ENCODE measurements at regions not wholly inside any gene's neighbourhood (a gene's known extent, or its start where the extent isn't known, plus 50 kb on each side); places are given as distances from the start of the nearest gene placed in this dataset.

- no peak for TF ChIP-seq CTCF (IDR thresholded peaks at IDR 0.05; ENCODE audit: low read depth, low read length, missing input control)
- TF ChIP-seq REST (IDR thresholded peaks at IDR 0.05), result no peak
- no peak for TF ChIP-seq MAX (IDR thresholded peaks at IDR 0.05)
- TF ChIP-seq YY1 (IDR thresholded peaks at IDR 0.05), result no peak
- no peak for TF ChIP-seq SP1 (IDR thresholded peaks at IDR 0.05)
- no peak for TF ChIP-seq GABPA (IDR thresholded peaks at IDR 0.05 in 1 of 2, conservative IDR thresholded peaks at IDR 0.05 in 1 of 2)
- TF ChIP-seq JUND (IDR thresholded peaks at IDR 0.05), result no peak
- TF ChIP-seq ATF3 (IDR thresholded peaks at IDR 0.05), result no peak
- TF ChIP-seq FOXA1 (IDR thresholded peaks at IDR 0.05), result no peak
These were observed 261.6 kb upstream of the TNRC6C start for GRCh38 chr17:77696721-77697460.

Measured in liver (tissue), 3 donors.